ENCODE measurements at regions not wholly inside any gene's neighbourhood (a gene's known extent, or its start where the extent isn't known, plus 50 kb on each side); places are given as distances from the start of the nearest gene placed in this dataset.

DNA sequence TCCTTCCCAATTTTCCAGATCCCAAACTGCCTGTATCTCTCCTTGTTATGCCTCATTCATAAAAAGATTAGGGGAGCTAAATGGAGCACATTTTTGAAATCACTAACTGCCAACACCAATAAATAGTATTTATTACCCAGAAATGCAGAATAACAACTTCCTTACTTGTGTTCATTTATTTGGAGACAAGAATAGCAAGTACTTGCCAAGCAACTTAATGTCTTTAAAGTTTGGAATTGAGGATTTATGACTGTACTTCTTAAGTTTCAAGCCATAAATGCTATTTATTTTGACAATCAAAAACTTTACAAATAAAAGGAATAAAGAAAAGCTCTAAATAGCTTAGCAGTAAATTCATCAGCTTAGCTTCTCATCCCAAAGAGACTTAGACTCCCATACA, 626.1 kb upstream of the NOVA1 start:
- Histone ChIP-seq H3K9me3 (no peaks in the 10 kb centered on the region), H3K36me3 (no peaks in the 10 kb centered on the region), H3K4me1 (no peaks in the 10 kb centered on the region), H3K27ac (no peak overlapping the region), H3K4me3 (no peak overlapping the region), H3K27me3 (ENCODE audit: low read depth) (no peaks in the 10 kb centered on the region)
- ATAC-seq (no peak), DNase-seq (no peak)
- intact Hi-C loops (cut with DNase I) = no loop called here
- TF ChIP-seq, protein P1, sequence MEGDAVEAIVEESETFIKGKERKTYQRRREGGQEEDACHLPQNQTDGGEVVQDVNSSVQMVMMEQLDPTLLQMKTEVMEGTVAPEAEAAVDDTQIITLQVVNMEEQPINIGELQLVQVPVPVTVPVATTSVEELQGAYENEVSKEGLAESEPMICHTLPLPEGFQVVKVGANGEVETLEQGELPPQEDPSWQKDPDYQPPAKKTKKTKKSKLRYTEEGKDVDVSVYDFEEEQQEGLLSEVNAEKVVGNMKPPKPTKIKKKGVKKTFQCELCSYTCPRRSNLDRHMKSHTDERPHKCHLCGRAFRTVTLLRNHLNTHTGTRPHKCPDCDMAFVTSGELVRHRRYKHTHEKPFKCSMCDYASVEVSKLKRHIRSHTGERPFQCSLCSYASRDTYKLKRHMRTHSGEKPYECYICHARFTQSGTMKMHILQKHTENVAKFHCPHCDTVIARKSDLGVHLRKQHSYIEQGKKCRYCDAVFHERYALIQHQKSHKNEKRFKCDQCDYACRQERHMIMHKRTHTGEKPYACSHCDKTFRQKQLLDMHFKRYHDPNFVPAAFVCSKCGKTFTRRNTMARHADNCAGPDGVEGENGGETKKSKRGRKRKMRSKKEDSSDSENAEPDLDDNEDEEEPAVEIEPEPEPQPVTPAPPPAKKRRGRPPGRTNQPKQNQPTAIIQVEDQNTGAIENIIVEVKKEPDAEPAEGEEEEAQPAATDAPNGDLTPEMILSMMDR (IDR thresholded peaks at IDR 0.05) = no peak

- TF ChIP-seq, protein P1 (IDR thresholded peaks at IDR 0.05) = no peak
- ATAC-seq = no peak
- no peaks in the 10 kb centered on the region for H3K36me3 ChIP-seq
- no peaks in the 10 kb centered on the region for H3K27me3 ChIP-seq (ENCODE audit: low read depth)
- H3K4me1 ChIP-seq = no peaks in the 10 kb centered on the region
- no peak overlapping the region for H3K4me3 ChIP-seq
- no peak for DNase-seq
- no peaks in the 10 kb centered on the region for H3K9me3 ChIP-seq
- H3K27ac ChIP-seq = no peak overlapping the region
- intact Hi-C loops (cut with DNase I) = no loop called here
Observed at GRCh38 chr14:27228053-27228452, 630.2 kb upstream of the NOVA1 start.

DNA sequence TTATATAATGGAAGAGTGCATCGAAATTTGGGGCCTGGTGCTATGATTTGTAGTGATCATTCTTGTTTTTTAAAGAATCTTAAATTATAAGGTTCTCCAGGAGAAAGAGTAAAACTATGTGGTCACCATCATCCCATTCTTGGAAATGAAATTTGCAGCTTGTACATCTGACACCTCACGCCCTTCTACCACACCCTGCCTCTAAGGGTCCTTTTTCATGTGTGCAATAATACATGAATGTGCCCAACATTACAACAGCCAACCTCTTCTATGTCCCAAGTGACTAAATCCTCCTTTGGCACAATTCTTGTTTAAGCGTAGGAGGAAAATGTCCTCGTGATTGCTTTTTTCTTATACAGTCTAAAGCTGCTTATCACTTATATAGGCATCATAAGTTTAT, 636.5 kb upstream of the NOVA1 start:
- Histone ChIP-seq H3K9me3 (no peaks in the 10 kb centered on the region), H3K4me1 (no peaks in the 10 kb centered on the region), H3K27ac (no peak overlapping the region), H3K27me3 (ENCODE audit: low read depth) (no peaks in the 10 kb centered on the region), H3K4me3 (no peak overlapping the region), H3K36me3 (no peaks in the 10 kb centered on the region)
- TF ChIP-seq, protein P1 (IDR thresholded peaks at IDR 0.05) = no peak
- ATAC-seq (no peak), DNase-seq (no peak)
- intact Hi-C loops (cut with DNase I) = no loop called here

- Histone ChIP-seq H3K27me3 (ENCODE audit: low read depth) (no peaks in the 10 kb centered on the region), H3K4me3 (no peak overlapping the region), H3K9me3 (no peaks in the 10 kb centered on the region), H3K36me3 (no peaks in the 10 kb centered on the region), H3K4me1 (no peaks in the 10 kb centered on the region), H3K27ac (no peak overlapping the region)
- DNase-seq = no peak
- TF ChIP-seq, protein P1 (IDR thresholded peaks at IDR 0.05) = no peak
- no peak for ATAC-seq
- intact Hi-C loops (cut with DNase I) = no loop called here
Observed at GRCh38 chr14:27236601-27237000, 638.8 kb upstream of the NOVA1 start.

GRCh38 chr14:27242874-27243273, 645.0 kb upstream of the NOVA1 start:
- Histone ChIP-seq H3K9me3 (no peaks in the 10 kb centered on the region), H3K4me3 (no peak overlapping the region), H3K27me3 (ENCODE audit: low read depth) (no peaks in the 10 kb centered on the region), H3K36me3 (no peaks in the 10 kb centered on the region), H3K27ac (no peak overlapping the region), H3K4me1 (no peaks in the 10 kb centered on the region)
- TF ChIP-seq, protein P1 (IDR thresholded peaks at IDR 0.05) = no peak
- ATAC-seq (no peak), DNase-seq (no peak)
- intact Hi-C loops (cut with DNase I) = no loop called here

GRCh38 chr14:27243365-27243764, 645.5 kb upstream of the NOVA1 start:
- no peaks in the 10 kb centered on the region for H3K4me1 ChIP-seq
- H3K27ac ChIP-seq = no peak overlapping the region
- DNase-seq (no peak), ATAC-seq (no peak)
- H3K36me3 ChIP-seq = no peaks in the 10 kb centered on the region
- intact Hi-C loops (cut with DNase I) = no loop called here
- H3K9me3 ChIP-seq = no peaks in the 10 kb centered on the region
- H3K4me3 ChIP-seq = no peak overlapping the region
- H3K27me3 ChIP-seq (ENCODE audit: low read depth) = no peaks in the 10 kb centered on the region
- TF ChIP-seq, protein P1 (IDR thresholded peaks at IDR 0.05) = no peak
